ENCODE measurements at regions not wholly inside any gene's neighbourhood (a gene's known extent, or its start where the extent isn't known, plus 50 kb on each side); places are given as distances from the start of the nearest gene placed in this dataset.

- TF ChIP-seq CTCF (IDR thresholded peaks at IDR 0.05; ENCODE audit: low read length) (no peak), EZH2phosphoT487 (IDR thresholded peaks at IDR 0.05; ENCODE audit: low read length) (no peak)
Observed at GRCh38 chr1:68799096-68799495, 302.2 kb upstream of the DEPDC1 start.

All from MM.1S (cell line).